ENCODE measurements at regions not wholly inside any gene's neighbourhood (a gene's known extent, or its start where the extent isn't known, plus 50 kb on each side); places are given as distances from the start of the nearest gene placed in this dataset.

GRCh38 chr12:114201794-114202193, 204.2 kb downstream of the TBX5 start:
- no peak overlapping the region for H3K4me3 ChIP-seq (ENCODE audit: low read depth, low read length)
- TF ChIP-seq CTCF (conservative IDR thresholded peaks at IDR 0.05; ENCODE audit: low read depth, low read length) = no peak
- no peak for DNase-seq (ENCODE audit: low read depth)

GRCh38 chr12:114194956-114195355, 211.0 kb downstream of the TBX5 start:
- no peak for DNase-seq (ENCODE audit: low read depth)
- no peak overlapping the region for H3K4me3 ChIP-seq (ENCODE audit: low read depth, low read length)
- no peak for TF ChIP-seq CTCF (conservative IDR thresholded peaks at IDR 0.05; ENCODE audit: low read depth, low read length)

- no peak for TF ChIP-seq CTCF (conservative IDR thresholded peaks at IDR 0.05; ENCODE audit: low read depth, low read length)
- no peak for DNase-seq (ENCODE audit: low read depth)
- H3K4me3 ChIP-seq (ENCODE audit: low read depth, low read length) = no peak overlapping the region
Measured at GRCh38 chr12:114194066-114194465, 211.9 kb downstream of the TBX5 start.

- H3K4me3 ChIP-seq (ENCODE audit: low read depth, low read length) = no peak overlapping the region
- no peak for TF ChIP-seq CTCF (conservative IDR thresholded peaks at IDR 0.05; ENCODE audit: low read depth, low read length)
- no peak for DNase-seq (ENCODE audit: low read depth)
Measured at GRCh38 chr12:114193474-114193873, 212.5 kb downstream of the TBX5 start.

- no peak for TF ChIP-seq CTCF (conservative IDR thresholded peaks at IDR 0.05; ENCODE audit: low read depth, low read length)
- H3K4me3 ChIP-seq (ENCODE audit: low read depth, low read length) = no peak overlapping the region
- DNase-seq (ENCODE audit: low read depth) = no peak
Measured at GRCh38 chr12:114192549-114192948, 213.4 kb downstream of the TBX5 start.

- no peak overlapping the region for H3K4me3 ChIP-seq (ENCODE audit: low read depth, low read length)
- DNase-seq (ENCODE audit: low read depth) = no peak
- no peak for TF ChIP-seq CTCF (conservative IDR thresholded peaks at IDR 0.05; ENCODE audit: low read depth, low read length)
Measured at GRCh38 chr12:114192013-114192412, 213.9 kb downstream of the TBX5 start.

- no peak overlapping the region for H3K4me3 ChIP-seq (ENCODE audit: low read depth, low read length)
- TF ChIP-seq CTCF (conservative IDR thresholded peaks at IDR 0.05; ENCODE audit: low read depth, low read length) = no peak
Measured at GRCh38 chr12:114191581-114191980, 214.4 kb downstream of the TBX5 start.

More at GRCh38 chr12:114191581-114191980, 214.4 kb downstream of the TBX5 start:
- no peak for DNase-seq (ENCODE audit: low read depth)

All from epithelial cell of proximal tubule (primary cell).